Fibroblast of lung (primary cell): ENCODE measurements at regions not wholly inside any gene's neighbourhood (a gene's known extent, or its start where the extent isn't known, plus 50 kb on each side); places are given as distances from the start of the nearest gene placed in this dataset.

Experiments
- DNase-seq, 2 donors: peaks; one replicate each; pipeline versions ENCODE4 v3.0.0 to v3.0.0-alpha.2; 2010; ENCODE audit warnings: low read depth in 2 of 2
- H2AFZ ChIP-seq: 2 replicates; pipeline ENCODE4 v1.5.1; 2012; ENCODE audit warnings: low read length, control low read depth, inconsistent platforms
- H3K27ac ChIP-seq: 2 replicates; pipeline ENCODE4 v1.5.1; 2011; ENCODE audit warnings: low read length, control low read depth; ENCODE audit not compliant: insufficient read depth
- H3K27me3 ChIP-seq: 2 replicates; pipeline ENCODE4 v1.5.1; 2011; ENCODE audit warnings: mild to moderate bottlenecking, low read length; ENCODE audit not compliant: control insufficient read depth, insufficient read depth
- H3K36me3 ChIP-seq: 2 replicates; pipeline ENCODE4 v1.5.1; 2011; ENCODE audit warnings: low read length; ENCODE audit not compliant: control insufficient read depth, insufficient read depth
- H3K4me1 ChIP-seq: 2 replicates; pipeline ENCODE4 v1.5.1; 2011; ENCODE audit warnings: low read length; ENCODE audit not compliant: control insufficient read depth, insufficient read depth; ENCODE audit errors: extremely low read depth
- H3K4me2 ChIP-seq: 2 replicates; pipeline ENCODE4 v1.5.1; 2011; ENCODE audit warnings: low read length, control low read depth; ENCODE audit not compliant: insufficient read depth; ENCODE audit errors: extremely low read depth
- H3K4me3 ChIP-seq, 4 experiments: fragments of 200-600 bp in 1 of 4; sonication (generic) in 1 of 4; replicated peaks in 1 of 4; 2 replicates each; pipeline ENCODE4 v1.5.1; 2011 to 2016; ENCODE audit warnings: low read length in 4 of 4, low read depth in 3 of 4, mild to moderate bottlenecking in 3 of 4, control low read depth in 2 of 4, inconsistent platforms in 1 of 4, mixed read lengths in 1 of 4; ENCODE audit not compliant: insufficient read depth in 1 of 4; ENCODE audit errors: control extremely low read depth in 1 of 4
- H3K79me2 ChIP-seq: 2 replicates; pipeline ENCODE4 v1.5.1; 2012; ENCODE audit warnings: mild to moderate bottlenecking, low read length, inconsistent platforms; ENCODE audit not compliant: control insufficient read depth, insufficient read depth
- H3K9ac ChIP-seq: 2 replicates; pipeline ENCODE4 v1.5.1; 2011; ENCODE audit warnings: mild to moderate bottlenecking, low read length, control low read depth; ENCODE audit not compliant: insufficient read depth
- H3K9me3 ChIP-seq: 2 replicates; pipeline ENCODE4 v1.5.1; 2012; ENCODE audit warnings: low read depth, low read length; ENCODE audit not compliant: control insufficient read depth, insufficient read depth
- H4K20me1 ChIP-seq: 2 replicates; pipeline ENCODE4 v1.5.1; 2011; ENCODE audit warnings: low read length; ENCODE audit not compliant: control insufficient read depth, insufficient read depth; ENCODE audit errors: extremely low read depth
- CTCF ChIP-seq, 2 donors: IDR thresholded peaks in 1 of 2; conservative IDR thresholded peaks in 1 of 2; 1 replicate in 1 of 2; 2 replicates in 1 of 2; pipeline ENCODE4 v1.5.1; 2011 to 2012; ENCODE audit warnings: low read length in 2 of 2, control low read depth in 1 of 2, inconsistent platforms in 1 of 2, low read depth in 1 of 2, mild to moderate bottlenecking in 1 of 2
- EZH2 ChIP-seq: IDR thresholded peaks from 2 replicates; pipeline ENCODE4 v1.5.1; 2012; ENCODE audit warnings: low read length, control low read depth, mild to moderate bottlenecking; ENCODE audit errors: missing control alignments

DNA sequence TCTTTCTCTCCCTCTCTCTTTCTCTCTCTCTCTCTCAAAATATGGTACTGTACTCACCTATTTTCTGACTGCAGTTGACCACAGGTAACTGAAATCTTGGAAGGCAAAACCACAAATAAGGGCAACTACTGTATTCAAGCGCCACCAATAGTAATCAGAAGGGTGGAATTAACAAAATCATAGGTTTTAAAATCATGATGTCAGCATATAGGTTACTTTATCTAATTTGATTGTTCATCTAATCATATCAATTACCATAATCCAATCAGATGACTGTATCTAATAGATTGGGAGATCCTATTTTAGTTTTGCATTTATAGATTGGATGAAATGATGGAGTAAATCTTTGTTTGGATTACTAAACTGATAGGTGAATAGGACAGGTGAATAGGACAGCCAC is 155.8 kb upstream of the KITLG start:
- H3K9ac ChIP-seq: no peak overlapping the region
- no peak overlapping the region for H3K4me2 ChIP-seq
- no peaks in the 10 kb centered on the region for H3K4me1 ChIP-seq
- no peak overlapping the region for H3K27ac ChIP-seq
- TF ChIP-seq CTCF (conservative IDR thresholded peaks at IDR 0.05 in 1 of 2, IDR thresholded peaks at IDR 0.05 in 1 of 2; ENCODE audit: low read depth in 1 of 2, low read length in 2 of 2) (no peak), EZH2 (no peak)
- H3K9me3 ChIP-seq: no peaks in the 10 kb centered on the region
- DNase-seq: no peak
- H4K20me1 ChIP-seq: no peaks in the 10 kb centered on the region
- H3K27me3 ChIP-seq: no peaks in the 10 kb centered on the region
- H3K79me2 ChIP-seq: no peaks in the 10 kb centered on the region
- H2AFZ ChIP-seq: no peak overlapping the region
- H3K36me3 ChIP-seq: no peaks in the 10 kb centered on the region
- H3K4me3 ChIP-seq: no peak overlapping the region

- no peak overlapping the region for H2AFZ ChIP-seq
- no peak overlapping the region for H3K4me2 ChIP-seq
- no peaks in the 10 kb centered on the region for H3K27me3 ChIP-seq
- TF ChIP-seq CTCF (conservative IDR thresholded peaks at IDR 0.05 in 1 of 2, IDR thresholded peaks at IDR 0.05 in 1 of 2; ENCODE audit: low read depth in 1 of 2, low read length in 2 of 2) (no peak), EZH2 (no peak)
- DNase-seq: no peak
- H3K79me2 ChIP-seq: no peaks in the 10 kb centered on the region
- H3K9me3 ChIP-seq: no peaks in the 10 kb centered on the region
- H3K4me1 ChIP-seq: no peaks in the 10 kb centered on the region
- no peaks in the 10 kb centered on the region for H3K36me3 ChIP-seq
- H3K27ac ChIP-seq: no peak overlapping the region
- no peaks in the 10 kb centered on the region for H4K20me1 ChIP-seq
- H3K4me3 ChIP-seq: no peak overlapping the region
- no peak overlapping the region for H3K9ac ChIP-seq
Measured at GRCh38 chr12:88733008-88733407, 152.7 kb upstream of the KITLG start.

DNA sequence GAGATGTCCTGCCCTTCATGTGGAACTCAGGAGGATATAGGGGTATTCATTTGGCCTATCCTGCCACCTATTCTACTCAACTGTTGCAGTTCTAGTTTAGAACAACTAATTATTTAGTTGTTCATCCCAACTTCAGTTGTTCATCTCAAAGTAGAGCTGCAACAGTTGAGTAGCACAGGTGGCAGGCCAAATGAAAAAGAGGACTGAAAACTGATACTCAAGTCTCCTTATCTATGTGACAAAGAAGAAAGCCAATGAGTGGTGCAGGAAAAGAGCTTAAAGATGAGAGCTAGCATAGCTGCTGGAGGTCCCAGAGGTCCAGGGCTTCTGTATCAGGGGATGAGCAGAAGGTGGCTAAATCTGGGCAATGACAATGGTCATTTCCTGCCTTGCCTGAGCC is 148.9 kb upstream of the KITLG start:
- no peak overlapping the region for H3K9ac ChIP-seq
- H3K4me3 ChIP-seq: no peak overlapping the region
- no peaks in the 10 kb centered on the region for H4K20me1 ChIP-seq
- H3K4me2 ChIP-seq: no peak overlapping the region
- TF ChIP-seq EZH2: no peak
- no peak for TF ChIP-seq CTCF (conservative IDR thresholded peaks at IDR 0.05 in 1 of 2, IDR thresholded peaks at IDR 0.05 in 1 of 2; ENCODE audit: low read depth in 1 of 2, low read length in 2 of 2)
- no peaks in the 10 kb centered on the region for H3K9me3 ChIP-seq
- no peak overlapping the region for H3K27ac ChIP-seq
- no peaks in the 10 kb centered on the region for H3K27me3 ChIP-seq
- H3K36me3 ChIP-seq: no peaks in the 10 kb centered on the region
- H2AFZ ChIP-seq: no peak overlapping the region
- DNase-seq: no peak
- no peaks in the 10 kb centered on the region for H3K79me2 ChIP-seq
- no peaks in the 10 kb centered on the region for H3K4me1 ChIP-seq
